GM10248 (cell line): ENCODE measurements at regions not wholly inside any gene's neighbourhood (a gene's known extent, or its start where the extent isn't known, plus 50 kb on each side); places are given as distances from the start of the nearest gene placed in this dataset.

ENCODE experiments used
- CTCF ChIA-PET: fragments of 300-600 bp; sonication (Branson Sonifier 250); formaldehyde crosslinking; extraction: SDS; loops from one replicate; lab custom pipeline; 2021; ENCODE audit warnings: antibody characterized with exemption; lab: Yijun Ruan, JAX
- POLR2A ChIA-PET: fragments of 350-650 bp; sonication (Branson Sonifier 250); formaldehyde crosslinking; extraction: SDS; loops from one replicate; lab custom pipeline; 2020; ENCODE audit warnings: antibody characterized with exemption; lab: Yijun Ruan, JAX
- DNase-seq: peaks from one replicate; pipeline ENCODE4 v3.0.0; 2012; ENCODE audit errors: extremely low spot score
- TF ChIP-seq, protein P1 (sequence below): IDR thresholded peaks from 2 replicates; pipeline ENCODE4 v1.5.1; 2012; ENCODE audit warnings: mild to moderate bottlenecking, low read depth; ENCODE audit errors: extremely low read depth, missing control alignments, control extremely low read depth

DNA sequence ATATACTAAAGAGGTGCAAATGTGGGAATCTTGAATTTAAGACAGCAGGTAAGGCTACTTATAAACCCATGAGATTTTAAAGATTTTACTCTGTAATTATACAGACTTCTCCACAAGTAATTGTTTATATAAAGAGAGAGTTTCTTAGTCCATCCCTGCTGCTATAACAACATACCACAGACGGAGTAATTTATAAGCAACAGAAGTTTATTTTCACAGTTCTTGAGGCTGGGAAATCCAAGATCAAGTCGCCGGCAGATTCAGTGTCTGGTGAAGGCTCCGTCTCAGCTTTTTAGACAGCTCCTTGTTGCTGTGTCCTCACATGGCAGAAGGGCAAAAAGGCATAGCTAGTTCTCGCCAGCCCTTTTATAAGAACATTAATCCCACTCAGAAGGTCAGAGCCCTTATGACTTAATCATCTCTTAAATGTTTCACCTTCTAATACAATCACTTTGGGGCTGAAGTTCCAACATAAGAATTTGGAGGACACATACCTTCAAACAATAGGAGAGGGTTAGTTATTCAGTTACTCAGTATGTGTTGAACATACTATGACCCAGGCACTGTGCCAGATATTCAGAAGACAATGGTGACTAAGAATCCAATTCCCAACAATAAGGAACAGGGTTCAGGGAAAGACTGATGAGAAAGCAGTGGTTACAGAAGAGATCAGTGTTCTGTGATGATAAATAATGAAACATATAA, 466.0 kb downstream of the RIT2 start:
- ChIA-PET POLR2A (no interaction called here), CTCF (no interaction called here)
- DNase-seq = no peak
- TF ChIP-seq, protein P1, sequence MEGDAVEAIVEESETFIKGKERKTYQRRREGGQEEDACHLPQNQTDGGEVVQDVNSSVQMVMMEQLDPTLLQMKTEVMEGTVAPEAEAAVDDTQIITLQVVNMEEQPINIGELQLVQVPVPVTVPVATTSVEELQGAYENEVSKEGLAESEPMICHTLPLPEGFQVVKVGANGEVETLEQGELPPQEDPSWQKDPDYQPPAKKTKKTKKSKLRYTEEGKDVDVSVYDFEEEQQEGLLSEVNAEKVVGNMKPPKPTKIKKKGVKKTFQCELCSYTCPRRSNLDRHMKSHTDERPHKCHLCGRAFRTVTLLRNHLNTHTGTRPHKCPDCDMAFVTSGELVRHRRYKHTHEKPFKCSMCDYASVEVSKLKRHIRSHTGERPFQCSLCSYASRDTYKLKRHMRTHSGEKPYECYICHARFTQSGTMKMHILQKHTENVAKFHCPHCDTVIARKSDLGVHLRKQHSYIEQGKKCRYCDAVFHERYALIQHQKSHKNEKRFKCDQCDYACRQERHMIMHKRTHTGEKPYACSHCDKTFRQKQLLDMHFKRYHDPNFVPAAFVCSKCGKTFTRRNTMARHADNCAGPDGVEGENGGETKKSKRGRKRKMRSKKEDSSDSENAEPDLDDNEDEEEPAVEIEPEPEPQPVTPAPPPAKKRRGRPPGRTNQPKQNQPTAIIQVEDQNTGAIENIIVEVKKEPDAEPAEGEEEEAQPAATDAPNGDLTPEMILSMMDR = no peak

DNA sequence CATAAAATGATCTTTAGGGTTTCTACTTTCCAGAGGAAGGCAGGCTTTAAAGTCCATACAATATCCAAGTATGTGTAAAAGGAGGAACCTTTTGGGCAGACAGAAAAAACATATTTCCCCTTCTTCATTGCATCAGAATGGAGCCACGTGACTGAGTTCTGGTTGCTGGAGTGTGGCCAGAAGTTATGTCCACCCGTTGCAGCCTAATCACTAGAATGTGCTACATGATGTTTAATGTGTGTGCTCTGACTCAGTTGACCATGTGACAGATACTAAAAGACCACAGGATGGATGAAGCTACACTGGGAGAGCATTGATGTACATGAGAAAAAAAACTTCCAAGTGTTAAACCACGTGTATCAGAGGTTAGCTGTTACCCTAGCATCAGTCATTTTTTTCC, 460.9 kb downstream of the RIT2 start:
- TF ChIP-seq, protein P1 = no peak
- DNase-seq = no peak
- ChIA-PET CTCF (interaction anchor here (0.8 kb wide), 1 partner anchor 58 kb away, joined by 4 read pairs; no protein-coding TSS in a partner anchor), POLR2A (no interaction called here)

DNA sequence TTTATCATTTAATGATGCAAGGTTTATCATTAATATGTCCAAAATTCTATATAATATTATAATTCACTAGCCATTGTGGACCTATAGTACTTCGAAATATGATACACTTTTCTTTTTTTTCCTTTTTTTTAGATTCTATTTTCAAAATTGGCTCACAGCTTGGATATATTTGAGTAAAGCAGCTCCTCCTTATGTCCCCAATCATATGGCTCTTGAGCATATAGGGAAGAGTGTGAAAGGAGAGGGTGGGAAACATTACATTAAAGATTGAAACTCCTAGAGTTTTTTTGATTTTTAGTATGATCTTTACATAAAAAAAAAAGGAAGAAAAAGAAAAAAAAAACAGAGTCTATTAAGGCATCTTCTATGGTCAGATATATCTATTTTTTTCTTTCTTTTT, 457.9 kb downstream of the RIT2 start:
- no peak for DNase-seq
- CTCF ChIA-PET = no interaction called here
- TF ChIP-seq, protein P1 = no peak
- POLR2A ChIA-PET = no interaction called here

DNA sequence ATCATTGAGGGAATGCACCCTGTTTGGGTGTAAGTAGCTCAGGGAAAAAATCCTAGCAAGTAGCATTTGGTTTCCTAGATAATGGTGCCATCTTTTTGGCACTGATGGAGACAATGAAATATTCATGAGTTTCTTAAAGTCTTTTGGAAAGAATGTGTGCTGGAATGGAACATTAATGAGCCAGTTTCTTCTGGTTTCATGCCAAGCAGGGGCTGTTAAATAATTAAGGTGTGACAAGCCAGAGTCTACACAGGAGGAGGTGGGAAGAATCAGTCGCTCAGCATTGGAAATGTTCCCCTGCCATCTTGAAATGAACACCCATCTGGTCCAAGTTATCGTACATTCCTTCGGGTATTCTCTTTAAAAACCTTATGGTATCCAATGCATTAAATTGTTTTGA, 457.3 kb downstream of the RIT2 start:
- DNase-seq = no peak
- TF ChIP-seq, protein P1 = no peak
- CTCF ChIA-PET = no interaction called here
- POLR2A ChIA-PET = no interaction called here

DNA sequence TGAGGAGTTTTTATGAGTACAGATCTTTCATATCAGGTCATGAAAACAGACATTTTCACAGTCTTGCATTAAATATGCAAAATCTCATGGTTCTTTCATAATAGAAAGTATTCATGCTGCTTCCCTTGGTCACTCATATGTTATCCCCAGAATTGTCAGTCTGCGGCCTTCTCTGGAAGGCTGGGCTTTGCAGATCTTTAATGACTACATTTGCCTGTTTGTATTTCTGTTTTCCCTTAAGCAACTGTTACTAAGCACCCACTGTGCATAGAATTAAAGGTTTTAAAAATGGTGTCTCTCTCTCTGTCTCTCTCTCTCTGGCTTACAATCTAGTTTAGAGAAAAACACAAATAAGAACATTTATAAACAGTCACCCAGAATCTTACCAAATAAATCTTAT, 456.3 kb downstream of the RIT2 start:
- TF ChIP-seq, protein P1 = no peak
- DNase-seq = no peak
- CTCF ChIA-PET = no interaction called here
- POLR2A ChIA-PET = no interaction called here

DNA sequence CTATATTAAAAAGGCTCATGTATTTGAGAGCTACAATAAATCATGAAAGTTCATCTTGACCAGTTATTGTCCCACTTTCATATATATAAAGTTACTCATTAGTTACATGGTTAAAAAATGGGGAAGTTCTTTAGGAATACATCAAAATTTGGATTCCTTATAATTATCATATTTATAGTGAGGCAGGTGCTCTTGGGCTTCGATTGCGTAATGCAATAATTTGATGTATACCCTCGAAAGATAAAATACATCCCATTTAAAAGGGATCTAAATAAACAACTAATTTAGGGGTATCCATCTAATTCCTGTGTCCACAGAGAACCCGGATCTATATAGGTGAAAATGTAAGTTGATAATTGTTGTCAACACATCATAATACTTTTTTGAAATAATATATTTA, 444.6 kb downstream of the RIT2 start:
- POLR2A ChIA-PET = no interaction called here
- TF ChIP-seq, protein P1 = no peak
- DNase-seq = no peak
- CTCF ChIA-PET = interaction anchor here (1.3 kb wide), 1 partner anchor 8 kb away, joined by 3 read pairs; no protein-coding TSS in a partner anchor

DNA sequence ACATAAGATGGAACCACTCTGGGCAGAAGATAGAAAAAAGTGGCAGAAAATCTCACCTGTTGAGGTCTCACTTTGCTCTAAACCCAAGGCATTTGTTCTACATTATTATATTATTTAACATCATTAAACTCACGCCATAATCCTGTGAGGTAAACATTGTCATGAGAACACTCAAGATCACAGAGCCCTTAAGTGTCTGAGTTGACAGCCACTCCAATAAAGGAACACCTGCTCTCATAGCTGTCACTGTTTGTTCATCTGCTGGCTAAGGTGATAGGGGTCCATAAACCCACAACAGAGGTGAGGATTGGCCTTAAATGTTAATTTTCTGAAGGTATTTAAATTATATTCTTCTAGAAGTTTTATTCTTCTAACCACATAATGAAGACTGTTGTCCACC, 439.7 kb downstream of the RIT2 start:
- ChIA-PET POLR2A (no interaction called here), CTCF (no interaction called here)
- no peak for DNase-seq
- TF ChIP-seq, protein P1 = no peak
